C4-2B (cell line): ENCODE measurements at regions not wholly inside any gene's neighbourhood (a gene's known extent, or its start where the extent isn't known, plus 50 kb on each side); places are given as distances from the start of the nearest gene placed in this dataset.

Source experiments
- H3K27ac ChIP-seq: fragments of 450-650 bp; 2 replicates; pipeline ENCODE4 v1.5.1; 2017
- ZFX ChIP-seq: fragments of 450-650 bp; IDR thresholded peaks from 2 replicates; pipeline ENCODE4 v1.6.1; 2017
- TF ChIP-seq, protein P1 (sequence below): fragments of 450-650 bp; conservative IDR thresholded peaks from 2 replicates; pipeline ENCODE4 v1.5.1; 2017; ENCODE audit warnings: mild to moderate bottlenecking

DNA sequence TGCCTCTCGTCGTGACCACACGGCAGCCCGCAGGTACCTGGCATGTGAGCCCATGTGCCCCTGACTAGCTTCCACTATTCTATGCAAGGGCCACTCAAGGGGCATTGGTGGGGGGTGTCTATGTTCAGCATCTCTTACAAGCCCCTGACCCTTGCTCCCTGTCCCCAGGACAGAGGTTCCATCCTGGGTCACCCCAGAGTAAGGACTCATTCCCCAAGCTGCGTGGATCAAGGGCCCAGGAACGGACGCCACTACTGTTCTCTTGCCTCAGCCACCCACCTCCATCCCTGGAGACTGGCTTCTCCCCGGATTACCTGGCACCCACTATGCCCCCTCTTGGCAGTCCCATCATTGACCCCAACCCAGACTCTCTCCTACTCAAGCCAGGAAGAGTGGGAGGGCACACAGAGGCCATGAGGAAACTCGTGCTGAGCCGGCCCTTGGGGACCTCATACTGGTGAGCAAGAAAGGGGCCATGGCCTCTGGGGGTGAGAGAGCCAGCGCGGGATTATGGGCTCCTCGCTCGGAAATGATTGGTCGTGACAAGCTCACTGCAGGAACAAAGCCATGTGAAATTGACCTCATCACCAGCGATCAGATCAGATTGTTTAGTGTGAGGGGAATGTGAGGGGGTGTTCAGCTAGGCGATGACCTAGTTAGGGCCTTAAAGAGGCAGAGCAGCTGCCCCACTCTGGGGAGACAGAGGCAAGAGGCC, 50.1 kb upstream of the PJA1 start:
- no peak overlapping the region for H3K27ac ChIP-seq
- no peak for TF ChIP-seq ZFX
- TF ChIP-seq, protein P1, sequence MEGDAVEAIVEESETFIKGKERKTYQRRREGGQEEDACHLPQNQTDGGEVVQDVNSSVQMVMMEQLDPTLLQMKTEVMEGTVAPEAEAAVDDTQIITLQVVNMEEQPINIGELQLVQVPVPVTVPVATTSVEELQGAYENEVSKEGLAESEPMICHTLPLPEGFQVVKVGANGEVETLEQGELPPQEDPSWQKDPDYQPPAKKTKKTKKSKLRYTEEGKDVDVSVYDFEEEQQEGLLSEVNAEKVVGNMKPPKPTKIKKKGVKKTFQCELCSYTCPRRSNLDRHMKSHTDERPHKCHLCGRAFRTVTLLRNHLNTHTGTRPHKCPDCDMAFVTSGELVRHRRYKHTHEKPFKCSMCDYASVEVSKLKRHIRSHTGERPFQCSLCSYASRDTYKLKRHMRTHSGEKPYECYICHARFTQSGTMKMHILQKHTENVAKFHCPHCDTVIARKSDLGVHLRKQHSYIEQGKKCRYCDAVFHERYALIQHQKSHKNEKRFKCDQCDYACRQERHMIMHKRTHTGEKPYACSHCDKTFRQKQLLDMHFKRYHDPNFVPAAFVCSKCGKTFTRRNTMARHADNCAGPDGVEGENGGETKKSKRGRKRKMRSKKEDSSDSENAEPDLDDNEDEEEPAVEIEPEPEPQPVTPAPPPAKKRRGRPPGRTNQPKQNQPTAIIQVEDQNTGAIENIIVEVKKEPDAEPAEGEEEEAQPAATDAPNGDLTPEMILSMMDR: no peak
